Activated T-helper 17 cell treated with anti-CD3 and anti-CD28 coated beads, Interleukin-2, amount 50 U/mL, for 72 hours (primary cell): ENCODE measurements at regions not wholly inside any gene's neighbourhood (a gene's known extent, or its start where the extent isn't known, plus 50 kb on each side); places are given as distances from the start of the nearest gene placed in this dataset.

Experiments
- ATAC-seq: fragments of 150-1000 bp; cut with Tn5 transposase; replicated peaks from 2 replicates; pipeline ENCODE4 v1.10.0; 2021; ENCODE audit warnings: mild to moderate bottlenecking, moderate library complexity
- H3K27ac Mint-ChIP-seq: one replicate; pipeline ENCODE4 v1.8.0; 2022; ENCODE audit warnings: mixed read lengths
- H3K27me3 Mint-ChIP-seq: one replicate; pipeline ENCODE4 v1.8.0; 2022; ENCODE audit warnings: mixed read lengths
- H3K36me3 Mint-ChIP-seq: one replicate; pipeline ENCODE4 v1.8.0; 2022; ENCODE audit warnings: low read depth, mild to moderate bottlenecking, mixed read lengths
- H3K4me1 Mint-ChIP-seq: one replicate; pipeline ENCODE4 v1.8.0; 2022; ENCODE audit warnings: mixed read lengths
- H3K4me3 Mint-ChIP-seq: one replicate; pipeline ENCODE4 v1.8.0; 2022; ENCODE audit warnings: mild to moderate bottlenecking, mixed read lengths
- H3K9me3 Mint-ChIP-seq: one replicate; pipeline ENCODE4 v1.8.0; 2022; ENCODE audit warnings: mixed read lengths

DNA sequence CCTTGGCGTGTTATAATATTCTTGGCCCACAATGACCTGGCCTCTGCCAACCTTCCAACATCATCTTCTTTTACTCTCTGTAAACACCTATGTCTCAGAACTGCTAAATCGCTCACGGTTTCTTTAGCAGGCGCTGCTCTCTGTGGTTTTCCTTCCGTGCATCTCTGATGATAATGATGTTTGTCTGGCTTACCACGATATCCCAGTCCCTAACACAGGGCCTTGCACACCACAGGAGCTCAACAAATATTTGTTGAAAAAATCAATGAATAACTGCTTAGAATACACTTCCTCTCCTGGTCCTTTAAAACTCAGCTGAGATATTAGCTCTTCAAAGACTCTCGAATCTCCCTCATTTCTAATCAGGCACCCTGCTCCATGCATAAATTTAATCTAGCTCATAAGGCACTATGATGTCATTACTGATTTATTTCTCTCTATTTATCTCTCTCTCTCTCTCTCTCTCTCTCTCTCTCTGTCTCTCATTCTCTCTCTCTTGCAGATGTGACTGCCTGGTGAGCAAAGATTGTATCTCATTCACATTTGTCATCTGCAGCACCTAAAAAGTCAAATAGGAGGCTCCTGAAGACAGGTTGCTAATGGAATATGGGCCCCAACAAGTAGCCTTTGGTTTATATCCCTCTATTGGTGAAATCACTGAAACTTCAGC, 206.4 kb downstream of the NHLRC3 start:
- Mint-ChIP-seq H3K4me1 (no peaks in the 10 kb centered on the region), H3K27me3 (peaks cover 13% of the 10 kb centered on the region), H3K27ac (no peak overlapping the region), H3K4me3 (no peak overlapping the region), H3K36me3 (no peaks in the 10 kb centered on the region), H3K9me3 (no peaks in the 10 kb centered on the region)
- ATAC-seq = no peak

DNA sequence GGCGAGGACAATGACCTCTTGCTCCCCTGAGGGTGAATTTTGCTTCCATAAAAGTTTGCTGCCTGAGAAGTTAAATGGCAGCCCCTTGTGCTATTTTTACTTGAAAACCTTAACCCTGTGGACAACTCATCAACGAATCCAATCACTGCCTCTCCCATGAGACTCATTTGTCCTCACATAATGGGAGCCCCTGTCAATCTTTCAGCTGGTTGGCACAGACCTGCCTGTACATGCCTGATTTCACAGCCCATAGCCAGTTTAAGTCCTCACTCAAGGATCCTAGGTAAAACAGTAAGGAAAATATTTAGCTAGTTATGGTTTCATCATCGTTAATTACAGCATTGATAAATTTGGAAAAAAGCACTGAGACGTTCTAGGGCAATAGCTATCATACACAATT, 207.4 kb downstream of the NHLRC3 start:
- no peak overlapping the region for H3K27ac Mint-ChIP-seq
- no peak overlapping the region for H3K4me3 Mint-ChIP-seq
- H3K4me1 Mint-ChIP-seq = no peaks in the 10 kb centered on the region
- ATAC-seq = no peak
- H3K27me3 Mint-ChIP-seq = peaks cover 10% of the 10 kb centered on the region
- no peaks in the 10 kb centered on the region for H3K36me3 Mint-ChIP-seq
- H3K9me3 Mint-ChIP-seq = no peaks in the 10 kb centered on the region

DNA sequence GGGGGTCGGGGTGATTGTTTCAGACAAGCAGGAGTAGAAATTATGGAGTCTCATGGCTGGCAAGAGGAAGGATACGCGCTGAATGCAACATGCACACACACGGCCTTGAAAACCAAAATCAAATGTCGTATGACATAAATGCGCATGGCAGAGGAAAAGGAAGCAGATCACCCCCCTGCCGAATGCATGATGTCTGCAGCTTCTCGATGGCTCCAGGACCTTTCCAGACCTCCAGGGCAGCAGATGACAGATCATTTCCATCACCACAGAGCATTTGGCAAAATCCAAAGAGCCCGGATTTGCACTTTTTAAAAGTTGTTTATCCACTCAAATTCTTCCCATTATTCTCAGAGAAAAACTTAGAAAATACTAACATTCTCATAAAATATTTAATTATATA, 211.7 kb downstream of the NHLRC3 start:
- no peak for ATAC-seq
- no peaks in the 10 kb centered on the region for H3K4me1 Mint-ChIP-seq

DNA sequence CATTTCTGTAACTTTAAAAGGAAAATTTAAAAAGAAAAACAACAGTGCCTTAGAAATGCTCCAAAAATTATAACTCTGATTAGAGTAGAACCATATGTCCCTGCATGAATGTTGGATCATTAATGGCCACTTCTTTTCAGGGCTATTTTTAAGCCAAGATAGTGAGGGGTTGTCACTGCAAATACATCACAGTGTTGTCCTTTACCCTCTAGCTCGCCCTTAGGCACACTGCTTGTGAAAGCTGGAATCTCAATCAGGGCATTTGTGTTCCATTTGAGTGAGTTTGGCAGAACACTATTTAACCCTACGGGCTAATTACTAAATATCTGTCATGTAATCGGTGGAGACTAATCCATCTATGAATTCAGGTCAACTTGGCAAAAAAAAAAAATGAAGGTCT, 212.2 kb downstream of the NHLRC3 start:
- H3K36me3 Mint-ChIP-seq = no peaks in the 10 kb centered on the region
- H3K27ac Mint-ChIP-seq = no peak overlapping the region
- no peaks in the 10 kb centered on the region for H3K9me3 Mint-ChIP-seq
- no peak overlapping the region for H3K4me3 Mint-ChIP-seq
- no peak for ATAC-seq
- no peaks in the 10 kb centered on the region for H3K27me3 Mint-ChIP-seq
- no peaks in the 10 kb centered on the region for H3K4me1 Mint-ChIP-seq

More for the DNA sequence above, 211.7 kb downstream of the NHLRC3 start:
- Mint-ChIP-seq H3K27ac (no peak overlapping the region), H3K27me3 (no peaks in the 10 kb centered on the region), H3K9me3 (no peaks in the 10 kb centered on the region), H3K4me3 (no peak overlapping the region), H3K36me3 (no peaks in the 10 kb centered on the region)

DNA sequence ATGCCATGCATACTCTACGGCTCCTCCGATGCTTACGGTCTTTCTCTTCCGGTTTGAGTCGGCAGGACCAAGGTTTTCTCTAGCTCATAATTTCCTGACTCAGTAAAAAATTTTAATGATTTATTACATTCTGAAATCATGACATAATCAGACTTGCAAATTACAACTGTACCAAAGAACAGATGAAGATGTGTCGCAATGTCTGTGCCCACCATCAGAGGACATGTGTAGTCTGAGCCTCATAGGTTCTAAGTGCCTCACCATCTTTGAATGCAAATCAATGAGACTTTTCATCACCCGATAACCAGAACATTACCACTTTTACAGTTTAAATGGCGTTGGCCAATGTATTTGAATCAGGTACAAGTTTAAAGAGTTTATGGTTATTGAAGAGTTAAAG, 213.1 kb downstream of the NHLRC3 start:
- no peak for ATAC-seq
- no peaks in the 10 kb centered on the region for H3K27me3 Mint-ChIP-seq
- H3K27ac Mint-ChIP-seq = no peak overlapping the region
- H3K4me1 Mint-ChIP-seq = no peaks in the 10 kb centered on the region
- no peaks in the 10 kb centered on the region for H3K36me3 Mint-ChIP-seq
- no peaks in the 10 kb centered on the region for H3K9me3 Mint-ChIP-seq
- no peak overlapping the region for H3K4me3 Mint-ChIP-seq

DNA sequence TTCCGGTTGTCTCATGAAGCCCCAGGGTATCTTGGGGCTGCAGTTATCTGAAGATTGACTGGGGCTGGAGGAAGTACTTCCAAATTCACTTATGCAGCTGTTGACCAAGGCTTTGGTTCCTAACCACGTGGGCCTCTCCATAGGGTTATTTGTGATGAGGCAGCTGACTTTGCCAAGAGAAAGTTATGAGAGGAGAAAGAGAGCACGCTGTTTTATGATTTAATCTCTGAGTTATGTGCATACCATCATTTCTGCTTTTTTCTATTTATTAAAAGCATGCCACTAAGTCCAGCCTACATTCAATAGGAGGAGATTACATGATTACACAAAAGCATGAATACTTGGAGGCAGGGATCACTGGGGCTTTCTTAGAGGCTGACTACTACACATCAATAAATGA, 215.5 kb downstream of the NHLRC3 start:
- Mint-ChIP-seq H3K9me3 (no peaks in the 10 kb centered on the region), H3K4me3 (no peak overlapping the region), H3K4me1 (no peaks in the 10 kb centered on the region), H3K27me3 (no peaks in the 10 kb centered on the region), H3K27ac (no peak overlapping the region), H3K36me3 (no peaks in the 10 kb centered on the region)
- no peak for ATAC-seq

- Mint-ChIP-seq H3K36me3 (no peaks in the 10 kb centered on the region), H3K27me3 (no peaks in the 10 kb centered on the region), H3K27ac (no peak overlapping the region), H3K4me3 (no peak overlapping the region), H3K9me3 (no peaks in the 10 kb centered on the region), H3K4me1 (no peaks in the 10 kb centered on the region)
- ATAC-seq = no peak
Observed at GRCh38 chr13:39254601-39255000, 216.3 kb downstream of the NHLRC3 start.

DNA sequence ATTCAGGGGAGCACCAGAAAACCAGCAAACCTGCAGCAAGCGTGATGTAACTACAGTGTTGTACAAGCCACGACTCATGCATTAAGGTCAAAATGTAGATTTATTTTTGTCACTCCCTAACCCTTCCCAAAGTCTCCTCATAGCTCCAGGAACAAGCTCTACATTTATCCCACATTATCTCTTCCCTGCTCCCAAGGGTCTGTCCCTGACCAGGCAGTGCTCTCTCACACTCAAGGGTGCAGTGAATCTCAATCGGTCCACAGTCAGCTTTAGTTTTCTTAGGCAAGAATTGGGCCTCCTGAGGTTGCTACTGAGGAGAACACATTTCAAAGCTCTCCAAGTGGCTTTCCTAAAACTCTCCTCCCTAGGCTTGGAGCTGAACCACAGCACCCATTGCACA, 219.4 kb downstream of the NHLRC3 start:
- Mint-ChIP-seq H3K4me1 (peaks cover 3% of the 10 kb centered on the region), H3K9me3 (no peaks in the 10 kb centered on the region), H3K27ac (no peak overlapping the region), H3K4me3 (no peak overlapping the region), H3K36me3 (no peaks in the 10 kb centered on the region), H3K27me3 (no peaks in the 10 kb centered on the region)
- ATAC-seq = no peak

GRCh38 chr13:39259371-39260140, 221.3 kb downstream of the NHLRC3 start:
- Mint-ChIP-seq H3K9me3 (no peaks in the 10 kb centered on the region), H3K4me1 (peaks cover 3% of the 10 kb centered on the region), H3K4me3 (no peak overlapping the region), H3K27ac (peak overlapping the region; percentile 37), H3K36me3 (no peaks in the 10 kb centered on the region), H3K27me3 (no peaks in the 10 kb centered on the region)
- ATAC-seq = peak; percentile 70

DNA sequence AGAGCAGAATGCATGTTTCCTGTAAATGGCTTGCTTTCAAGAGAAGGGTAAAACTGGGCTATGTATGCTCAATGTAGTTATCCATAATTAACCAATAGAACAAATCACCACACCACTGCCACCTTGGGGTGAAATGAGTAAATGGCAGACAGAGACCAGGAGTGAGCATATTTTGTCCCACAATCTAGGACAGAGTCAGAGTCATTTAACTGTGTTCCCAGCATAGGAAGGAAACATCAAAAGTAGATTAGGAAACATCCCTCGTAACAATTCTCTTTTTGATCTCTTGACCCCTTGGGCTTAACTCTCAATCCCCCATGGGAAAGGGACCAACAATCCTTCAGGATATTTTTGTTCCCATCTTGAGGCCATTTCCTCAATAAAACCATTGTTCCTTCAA, 224.8 kb downstream of the NHLRC3 start:
- peak; percentile 74 for ATAC-seq
- Mint-ChIP-seq H3K27ac (no peak overlapping the region), H3K27me3 (peaks cover 3% of the 10 kb centered on the region), H3K9me3 (no peaks in the 10 kb centered on the region), H3K4me3 (no peak overlapping the region), H3K36me3 (no peaks in the 10 kb centered on the region), H3K4me1 (peaks cover 3% of the 10 kb centered on the region)

DNA sequence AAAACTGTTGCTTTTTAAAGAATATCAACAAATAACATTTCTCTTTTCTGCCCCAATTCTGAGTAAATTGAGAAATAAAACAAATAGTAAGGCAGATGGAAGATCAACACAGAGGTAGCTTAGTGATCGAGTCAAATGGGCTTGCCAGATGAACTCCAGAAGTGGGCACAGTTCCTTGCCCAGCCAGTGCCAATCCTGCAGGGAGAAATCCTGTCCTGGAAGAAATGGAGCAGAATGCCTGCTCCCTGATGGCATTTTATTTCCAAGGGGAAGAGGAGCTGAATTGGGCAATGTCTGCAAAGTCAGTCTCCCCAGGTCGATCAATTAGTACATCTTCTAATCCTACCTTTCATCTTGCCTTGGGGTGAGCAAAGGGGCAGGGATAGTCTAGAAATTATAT, 225.3 kb downstream of the NHLRC3 start:
- no peak for ATAC-seq
- Mint-ChIP-seq H3K27me3 (peaks cover 8% of the 10 kb centered on the region), H3K9me3 (no peaks in the 10 kb centered on the region), H3K4me3 (no peak overlapping the region), H3K4me1 (peaks cover 3% of the 10 kb centered on the region), H3K27ac (no peak overlapping the region), H3K36me3 (no peaks in the 10 kb centered on the region)

GRCh38 chr13:39266426-39266825, 228.2 kb downstream of the NHLRC3 start:
- Mint-ChIP-seq H3K27me3 (peaks cover 16% of the 10 kb centered on the region), H3K9me3 (no peaks in the 10 kb centered on the region), H3K27ac (no peak overlapping the region), H3K4me1 (no peaks in the 10 kb centered on the region), H3K4me3 (no peak overlapping the region), H3K36me3 (no peaks in the 10 kb centered on the region)
- ATAC-seq = no peak

- Mint-ChIP-seq H3K4me3 (no peak overlapping the region), H3K4me1 (no peaks in the 10 kb centered on the region), H3K36me3 (no peaks in the 10 kb centered on the region), H3K27me3 (peaks cover 16% of the 10 kb centered on the region), H3K9me3 (no peaks in the 10 kb centered on the region), H3K27ac (no peak overlapping the region)
- no peak for ATAC-seq
Observed at GRCh38 chr13:39268398-39268797, 230.1 kb downstream of the NHLRC3 start.

DNA sequence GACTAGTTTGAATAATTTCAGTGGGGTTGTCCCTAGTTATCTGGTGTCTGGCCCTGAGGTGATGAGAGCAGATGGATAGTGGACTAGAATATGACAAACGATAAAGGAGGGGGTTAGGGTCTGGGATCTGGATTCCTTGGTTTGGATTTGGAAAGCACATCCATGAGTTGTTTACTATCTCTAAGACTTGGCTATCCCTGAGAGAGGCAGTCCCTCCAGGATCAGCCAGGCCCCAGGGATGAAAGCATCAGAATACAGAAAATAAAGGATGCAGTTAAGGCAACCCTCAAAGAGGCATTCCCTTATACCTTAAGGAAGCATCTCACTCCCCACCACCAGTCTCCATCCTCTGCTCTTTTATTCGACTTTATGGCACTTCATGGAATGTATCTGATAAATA, 230.7 kb downstream of the NHLRC3 start:
- H3K27ac Mint-ChIP-seq = no peak overlapping the region
- no peaks in the 10 kb centered on the region for H3K36me3 Mint-ChIP-seq
- peaks cover 16% of the 10 kb centered on the region for H3K27me3 Mint-ChIP-seq
- no peaks in the 10 kb centered on the region for H3K9me3 Mint-ChIP-seq
- H3K4me1 Mint-ChIP-seq = no peaks in the 10 kb centered on the region
- H3K4me3 Mint-ChIP-seq = no peak overlapping the region
- ATAC-seq = no peak

DNA sequence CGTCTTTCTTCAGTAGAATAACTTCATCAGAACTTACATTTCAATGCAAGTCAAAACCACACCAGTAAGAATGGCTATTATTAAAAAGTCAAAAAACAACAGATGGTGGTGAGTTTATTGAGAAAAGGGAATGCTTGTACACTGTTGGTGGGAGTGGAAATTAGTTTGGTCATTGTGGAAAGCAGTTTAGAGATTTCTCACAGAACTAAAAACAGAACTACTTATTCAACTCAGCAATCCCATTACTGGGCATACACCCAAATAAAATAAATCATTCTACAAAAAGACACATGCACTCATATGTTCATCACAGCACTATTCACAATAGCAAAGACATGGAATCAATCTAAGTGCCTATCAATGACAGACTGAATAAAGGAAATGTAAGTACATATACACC, 231.2 kb downstream of the NHLRC3 start:
- Mint-ChIP-seq H3K27ac (no peak overlapping the region), H3K4me1 (no peaks in the 10 kb centered on the region), H3K27me3 (peaks cover 16% of the 10 kb centered on the region), H3K4me3 (no peak overlapping the region), H3K9me3 (no peaks in the 10 kb centered on the region), H3K36me3 (no peaks in the 10 kb centered on the region)
- no peak for ATAC-seq
